ENCODE measurements at regions not wholly inside any gene's neighbourhood (a gene's known extent, or its start where the extent isn't known, plus 50 kb on each side); places are given as distances from the start of the nearest gene placed in this dataset.

GRCh38 chr3:27907929-27908328, 185.8 kb upstream of the EOMES start:
- TF ChIP-seq TAF1 (IDR thresholded peaks at IDR 0.05; ENCODE audit: low read depth) = no peak
- no peak for TF ChIP-seq ZBTB7A (IDR thresholded peaks at IDR 0.05; ENCODE audit: low read depth)
- TF ChIP-seq USF1 (IDR thresholded peaks at IDR 0.05) = no peak
- no peak for TF ChIP-seq REST (IDR thresholded peaks at IDR 0.05; ENCODE audit: low read depth)
- TF ChIP-seq CEBPB (IDR thresholded peaks at IDR 0.05) = no peak
- TF ChIP-seq MAX (IDR thresholded peaks at IDR 0.05) = no peak
- TF ChIP-seq NFIC (IDR thresholded peaks at IDR 0.05) = no peak
- no peak for TF ChIP-seq RAD21 (IDR thresholded peaks at IDR 0.05; ENCODE audit: low read depth)
- no peak for TF ChIP-seq YY1 (IDR thresholded peaks at IDR 0.05; ENCODE audit: low read depth)
- TF ChIP-seq TEAD4 (IDR thresholded peaks at IDR 0.05) = no peak
- no peak for TF ChIP-seq EP300 (IDR thresholded peaks at IDR 0.05; ENCODE audit: borderline replicate concordance)
- no peak for TF ChIP-seq EGR1 (IDR thresholded peaks at IDR 0.05)
- no peak for TF ChIP-seq FOXM1 (IDR thresholded peaks at IDR 0.05; ENCODE audit: borderline replicate concordance, low read depth)
- no peak for TF ChIP-seq TCF12 (IDR thresholded peaks at IDR 0.05; ENCODE audit: low read depth)
- no peak for TF ChIP-seq CREB1 (IDR thresholded peaks at IDR 0.05; ENCODE audit: low read depth)

- TF ChIP-seq REST (IDR thresholded peaks at IDR 0.05; ENCODE audit: low read depth) (no peak), RAD21 (IDR thresholded peaks at IDR 0.05; ENCODE audit: low read depth) (no peak), USF1 (IDR thresholded peaks at IDR 0.05) (no peak), EP300 (IDR thresholded peaks at IDR 0.05; ENCODE audit: borderline replicate concordance) (no peak), TAF1 (IDR thresholded peaks at IDR 0.05; ENCODE audit: low read depth) (no peak), YY1 (IDR thresholded peaks at IDR 0.05; ENCODE audit: low read depth) (no peak), EGR1 (IDR thresholded peaks at IDR 0.05) (no peak), NFIC (IDR thresholded peaks at IDR 0.05) (no peak), CEBPB (IDR thresholded peaks at IDR 0.05) (no peak), FOXM1 (IDR thresholded peaks at IDR 0.05; ENCODE audit: borderline replicate concordance, low read depth) (no peak), MAX (IDR thresholded peaks at IDR 0.05) (no peak), TCF12 (IDR thresholded peaks at IDR 0.05; ENCODE audit: low read depth) (no peak), CREB1 (IDR thresholded peaks at IDR 0.05; ENCODE audit: low read depth) (no peak), ZBTB7A (IDR thresholded peaks at IDR 0.05; ENCODE audit: low read depth) (no peak), TEAD4 (IDR thresholded peaks at IDR 0.05) (no peak)
Observed at GRCh38 chr3:27910456-27910855, 188.3 kb upstream of the EOMES start.

- 0 out of 2 replicates have a peak, but pooled peaks have one; percentile 20 for TF ChIP-seq RAD21 (IDR thresholded peaks at IDR 0.05; ENCODE audit: low read depth)
- no peak for TF ChIP-seq CREB1 (IDR thresholded peaks at IDR 0.05; ENCODE audit: low read depth)
- no peak for TF ChIP-seq NFIC (IDR thresholded peaks at IDR 0.05)
Observed at GRCh38 chr3:27914199-27914598, 192.1 kb upstream of the EOMES start.

GRCh38 chr3:27923349-27924068, 201.4 kb upstream of the EOMES start:
- TF ChIP-seq ZBTB7A (IDR thresholded peaks at IDR 0.05; ENCODE audit: low read depth) (no peak), CEBPB (IDR thresholded peaks at IDR 0.05) (no peak), MAX (IDR thresholded peaks at IDR 0.05) (no peak), REST (IDR thresholded peaks at IDR 0.05; ENCODE audit: low read depth) (no peak), NFIC (IDR thresholded peaks at IDR 0.05) (no peak), FOXM1 (IDR thresholded peaks at IDR 0.05; ENCODE audit: borderline replicate concordance, low read depth) (no peak), USF1 (IDR thresholded peaks at IDR 0.05) (no peak), CREB1 (IDR thresholded peaks at IDR 0.05; ENCODE audit: low read depth) (no peak), RAD21 (IDR thresholded peaks at IDR 0.05; ENCODE audit: low read depth) (no peak), TEAD4 (IDR thresholded peaks at IDR 0.05) (no peak), EGR1 (IDR thresholded peaks at IDR 0.05) (no peak), EP300 (IDR thresholded peaks at IDR 0.05; ENCODE audit: borderline replicate concordance) (no peak), TCF12 (IDR thresholded peaks at IDR 0.05; ENCODE audit: low read depth) (no peak)

All from Ishikawa (cell line).